Mononuclear cell (primary cell): ENCODE measurements at regions not wholly inside any gene's neighbourhood (a gene's known extent, or its start where the extent isn't known, plus 50 kb on each side); places are given as distances from the start of the nearest gene placed in this dataset.
"Not testable (repeated sequence)": the region's sequence is repeated elsewhere in the genome, so short reads cannot be mapped to it uniquely, and the experiment has no call there.

ENCODE experiments used
- H3K27me3 ChIP-seq: 2 replicates; pipeline ENCODE4 v1.6.0; 2011; ENCODE audit warnings: low read length, control low read depth; ENCODE audit not compliant: insufficient read depth
- H3K4me1 ChIP-seq: 2 replicates; pipeline ENCODE4 v1.5.1; 2011; ENCODE audit warnings: mild to moderate bottlenecking, low read length, control low read depth; ENCODE audit not compliant: insufficient read depth
- H3K4me3 ChIP-seq: 2 replicates; pipeline ENCODE4 v1.5.1; 2011; ENCODE audit warnings: mild to moderate bottlenecking, low read length, moderate library complexity
- H3K9me3 ChIP-seq: 2 replicates; pipeline ENCODE4 v1.5.1; 2011; ENCODE audit warnings: low read depth, mild to moderate bottlenecking, control low read depth, low read length

DNA sequence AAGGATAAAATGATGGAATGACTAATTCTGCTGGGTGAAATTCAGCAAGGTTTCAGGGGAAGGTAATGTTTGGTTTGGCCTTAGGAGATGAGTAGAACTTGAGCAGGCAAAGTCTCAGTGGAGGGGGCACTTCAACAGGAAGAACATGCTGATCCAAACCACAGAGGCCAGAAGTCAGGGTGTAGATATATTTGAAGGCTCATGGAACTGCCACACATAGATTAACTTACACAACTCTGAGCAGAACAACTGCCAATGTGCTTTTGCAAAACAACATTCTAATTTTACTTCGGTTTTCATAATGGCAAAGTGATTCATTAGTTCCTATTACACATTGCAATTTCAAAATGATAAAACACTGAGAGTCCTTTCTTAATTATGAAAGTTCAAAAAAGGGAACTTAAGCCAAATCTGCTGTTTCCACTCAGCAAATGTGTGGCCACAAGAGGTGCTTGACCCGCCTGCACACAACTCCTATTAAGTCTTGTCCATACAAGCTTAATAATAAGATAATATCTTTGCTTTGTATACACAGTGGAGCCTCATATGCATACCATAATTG is 284.8 kb downstream of the MREG start:
- peaks cover 3% of the 10 kb centered on the region for H3K27me3 ChIP-seq
- H3K4me1 ChIP-seq: peaks cover 34% of the 10 kb centered on the region
- no peak overlapping the region for H3K4me3 ChIP-seq
- H3K9me3 ChIP-seq: no peaks in the 10 kb centered on the region

DNA sequence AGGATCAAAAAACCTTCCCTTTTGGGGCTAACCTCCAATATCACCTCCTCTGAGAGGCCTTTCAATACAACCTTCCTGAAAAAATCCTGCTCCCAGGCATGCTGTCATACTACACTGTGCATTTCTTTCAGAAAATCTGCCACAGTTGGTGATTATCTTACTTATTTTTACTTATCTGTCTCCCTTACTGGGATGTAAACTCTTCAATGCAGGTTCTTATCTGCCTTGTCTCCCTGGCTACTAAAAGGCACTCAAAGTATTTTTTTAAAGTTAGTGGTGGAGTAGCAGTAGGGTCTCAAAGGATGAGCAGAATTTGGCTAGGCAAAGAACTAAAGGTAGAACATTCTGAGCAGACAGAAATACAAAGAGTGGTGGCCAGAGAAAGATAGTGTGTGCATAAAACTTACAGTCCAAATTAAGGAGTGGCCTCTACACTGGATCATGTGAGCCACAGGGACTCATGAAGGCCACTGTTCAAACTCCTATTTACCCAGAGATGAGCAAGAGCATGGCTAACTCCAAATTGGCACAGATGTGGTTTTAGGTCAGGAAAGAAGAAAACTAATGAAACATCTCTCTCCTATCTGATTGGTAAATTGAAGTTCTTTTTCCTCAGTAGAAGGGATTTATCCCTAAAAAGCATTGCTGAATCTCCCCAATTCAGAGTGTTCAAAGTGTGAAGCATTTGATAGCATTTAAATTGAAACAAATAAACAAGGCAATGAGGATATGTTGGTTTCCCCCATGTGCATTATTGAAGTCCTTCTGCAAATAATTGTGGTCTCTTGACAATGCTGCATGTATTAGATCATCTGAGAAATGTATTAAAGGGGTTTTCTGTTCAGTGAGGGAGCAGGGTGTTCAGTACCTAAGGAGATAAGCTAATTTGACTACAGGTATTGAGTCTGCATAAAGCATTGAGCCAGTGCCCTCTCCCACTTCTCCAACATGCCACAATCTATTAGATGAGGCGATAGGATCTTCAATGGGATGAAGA is 285.5 kb downstream of the MREG start:
- Histone ChIP-seq H3K4me3 (no peak overlapping the region), H3K9me3 (no peaks in the 10 kb centered on the region), H3K27me3 (peaks cover 3% of the 10 kb centered on the region), H3K4me1 (peaks cover 36% of the 10 kb centered on the region)

DNA sequence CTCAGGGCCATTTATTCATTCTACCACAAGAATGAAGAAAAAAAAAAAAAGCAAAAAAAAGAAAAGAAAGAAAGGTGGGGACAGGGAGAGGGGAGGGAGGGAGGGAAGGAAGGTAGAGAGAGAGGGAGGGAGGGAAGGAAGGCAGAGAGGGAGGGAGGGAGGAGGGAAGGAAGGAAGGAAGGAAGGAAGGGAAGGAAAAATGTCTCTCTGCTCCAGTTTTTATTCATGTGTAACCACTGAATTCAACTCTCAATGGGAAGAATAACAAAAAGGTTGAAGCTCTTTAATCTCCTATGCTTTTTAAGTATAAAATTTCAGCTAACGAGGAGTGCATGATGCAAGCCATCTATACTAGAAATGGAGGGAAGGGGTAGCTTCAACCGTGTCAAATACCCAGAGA is 287.3 kb downstream of the MREG start:
- peaks cover 36% of the 10 kb centered on the region for H3K4me1 ChIP-seq
- no peaks in the 10 kb centered on the region for H3K9me3 ChIP-seq
- peaks cover under 1% of the 10 kb centered on the region for H3K27me3 ChIP-seq
- H3K4me3 ChIP-seq: no peak overlapping the region

DNA sequence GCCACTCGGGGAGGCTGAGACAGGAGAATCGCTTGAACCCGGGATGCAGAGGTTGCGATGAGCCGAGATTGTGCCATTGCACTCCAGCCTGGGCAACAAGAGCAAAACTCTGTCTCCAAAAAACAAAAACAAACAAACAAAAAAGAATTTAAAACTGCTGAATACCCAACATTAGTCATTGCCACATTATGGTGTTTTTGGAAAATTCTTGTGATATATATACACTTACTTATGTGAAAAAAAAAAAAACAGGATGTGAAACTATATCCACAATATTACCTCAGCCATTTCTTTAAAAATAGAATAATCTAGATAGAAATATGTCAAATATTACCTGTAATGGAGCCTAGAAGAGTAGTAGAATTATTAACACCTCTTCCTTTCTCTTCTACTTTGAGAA is 288.3 kb upstream of the FN1 start:
- H3K4me1 ChIP-seq: peaks cover 29% of the 10 kb centered on the region
- H3K9me3 ChIP-seq: no peaks in the 10 kb centered on the region
- no peaks in the 10 kb centered on the region for H3K27me3 ChIP-seq
- no peak overlapping the region for H3K4me3 ChIP-seq

DNA sequence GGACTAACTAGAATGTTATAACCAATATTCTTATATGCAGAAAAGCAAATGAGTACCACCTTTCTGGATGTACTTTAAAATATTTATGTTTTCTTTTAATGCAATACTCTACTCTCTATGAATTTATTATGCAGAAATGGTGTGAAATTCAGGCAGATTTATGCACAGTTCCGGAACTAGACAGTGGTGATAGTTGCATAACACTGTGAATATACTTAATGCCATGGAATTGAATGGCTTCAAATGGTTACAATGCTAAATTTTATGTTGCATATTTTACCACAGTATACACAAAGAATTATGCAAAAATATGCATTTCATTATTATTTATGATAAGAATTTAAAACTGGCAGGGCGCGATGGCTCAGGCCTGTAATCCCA is 287.8 kb upstream of the FN1 start:
- Histone ChIP-seq H3K4me1 (peaks cover 24% of the 10 kb centered on the region), H3K27me3 (no peaks in the 10 kb centered on the region), H3K4me3 (no peak overlapping the region), H3K9me3 (no peaks in the 10 kb centered on the region)

DNA sequence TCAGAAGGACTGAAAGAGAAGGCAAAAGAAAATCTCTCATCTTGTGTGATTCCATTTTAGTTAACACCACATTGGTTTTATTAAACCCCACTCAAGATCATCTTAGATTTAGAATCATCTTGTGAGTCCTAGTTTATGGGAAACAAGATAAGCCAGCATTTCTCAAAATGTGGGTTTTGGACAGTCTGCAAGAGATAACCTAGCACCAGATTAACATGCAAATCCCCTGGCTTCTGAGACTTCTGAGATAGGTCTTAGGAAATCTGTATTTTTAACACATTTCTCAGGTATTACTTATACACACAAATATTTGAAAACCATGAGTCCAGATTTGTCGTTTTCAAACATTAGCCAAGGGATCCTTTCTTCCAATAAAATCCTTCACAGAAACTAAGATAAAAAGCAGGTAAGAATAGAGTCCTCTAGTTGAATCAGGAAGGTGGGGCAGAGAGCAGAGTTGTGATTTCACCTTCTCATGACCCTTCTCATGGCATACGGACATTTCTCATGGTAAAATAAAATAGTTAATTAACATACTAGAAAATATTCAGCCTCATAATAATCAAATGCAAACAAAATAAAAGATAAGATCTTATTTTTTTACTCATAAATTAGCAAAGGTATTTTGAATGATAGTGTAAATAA is 287.2 kb upstream of the FN1 start:
- Histone ChIP-seq H3K27me3 (no peaks in the 10 kb centered on the region), H3K4me1 (peaks cover 20% of the 10 kb centered on the region), H3K9me3 (no peaks in the 10 kb centered on the region), H3K4me3 (no peak overlapping the region)

DNA sequence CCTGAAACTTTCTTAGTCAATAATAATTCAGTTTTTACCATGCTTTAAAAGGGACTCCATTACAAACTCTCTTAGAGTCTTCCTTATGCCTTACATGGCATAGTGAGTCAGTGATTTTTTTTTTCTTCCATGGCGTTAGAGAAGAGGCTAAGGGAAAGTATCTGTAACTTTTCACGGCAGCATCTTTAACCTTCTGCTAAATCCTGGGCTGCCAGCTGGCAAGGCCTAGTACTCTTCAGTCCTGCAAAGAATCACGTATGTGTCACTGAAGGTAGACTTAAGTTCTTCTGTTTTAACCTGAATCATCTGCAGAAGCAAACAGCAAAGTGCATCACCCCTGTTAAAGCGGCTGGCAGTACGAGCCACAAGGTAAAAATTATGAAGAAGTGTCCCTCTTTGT is 286.3 kb upstream of the FN1 start:
- Histone ChIP-seq H3K27me3 (no peaks in the 10 kb centered on the region), H3K4me3 (no peak overlapping the region)

DNA sequence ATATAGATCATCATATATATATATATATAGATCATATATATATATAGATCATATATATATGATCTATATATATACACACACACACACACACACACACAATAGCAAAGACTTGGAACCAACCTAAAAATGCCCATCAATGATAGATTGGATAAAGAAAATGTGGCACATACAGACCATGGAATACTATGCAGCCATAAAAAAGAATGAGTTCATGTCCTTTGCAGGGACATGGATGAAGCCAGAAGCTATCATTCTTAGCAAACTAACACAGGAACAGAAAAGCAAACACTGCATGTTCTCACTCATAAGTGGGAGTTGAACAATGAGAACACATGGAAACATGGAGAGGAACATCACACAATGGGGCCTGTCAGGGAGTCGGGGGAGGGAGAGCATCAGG is 285.6 kb upstream of the FN1 start:
- H3K9me3 ChIP-seq, H3K4me3 ChIP-seq, H3K27me3 ChIP-seq: not testable (repeated sequence)
- peaks cover 12% of the 10 kb centered on the region for H3K4me1 ChIP-seq

More for the DNA sequence above, 286.3 kb upstream of the FN1 start:
- Histone ChIP-seq H3K9me3 (no peaks in the 10 kb centered on the region), H3K4me1 (peaks cover 14% of the 10 kb centered on the region)

DNA sequence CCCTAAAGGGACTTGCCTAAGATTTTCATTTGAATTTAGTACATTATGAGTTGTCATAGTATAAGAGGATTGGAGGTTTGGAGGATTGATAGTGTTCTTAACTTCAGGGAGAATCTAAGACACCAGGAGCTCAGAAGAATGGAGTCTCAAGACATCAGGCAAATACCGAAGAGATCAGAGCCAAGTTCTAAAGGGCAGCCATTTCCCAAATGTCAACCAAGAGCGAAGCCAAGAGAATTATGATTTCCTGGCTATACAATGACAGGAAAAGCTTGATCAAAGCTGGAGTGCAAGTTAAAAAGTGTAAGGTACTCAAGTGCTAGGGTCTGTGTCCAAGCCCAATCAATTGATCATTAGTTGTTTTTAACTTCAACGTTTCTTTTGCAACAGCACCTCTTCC is 283.0 kb upstream of the FN1 start:
- Histone ChIP-seq H3K4me1 (peaks cover 15% of the 10 kb centered on the region), H3K4me3 (no peak overlapping the region), H3K27me3 (no peaks in the 10 kb centered on the region), H3K9me3 (no peaks in the 10 kb centered on the region)

DNA sequence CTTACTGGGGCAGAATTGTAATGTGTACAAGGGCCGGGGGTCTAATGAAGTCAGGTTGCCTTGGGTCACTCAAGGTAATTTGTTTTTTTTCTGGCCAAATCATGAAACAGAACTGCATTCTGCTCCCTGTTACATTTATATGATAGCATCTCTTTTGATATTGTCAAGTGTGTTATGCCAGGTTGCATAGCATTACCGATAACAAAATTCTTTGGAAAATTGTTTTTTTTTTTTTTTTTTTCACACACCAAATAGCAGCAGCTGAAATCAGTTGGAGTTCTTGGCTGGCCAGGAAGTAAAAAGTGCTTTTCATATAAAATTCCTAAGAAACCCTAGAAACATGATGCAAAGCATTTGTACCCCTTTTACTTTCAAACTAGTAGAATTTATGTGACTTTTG is 282.6 kb upstream of the FN1 start:
- no peak overlapping the region for H3K4me3 ChIP-seq
- H3K9me3 ChIP-seq: no peaks in the 10 kb centered on the region
- H3K27me3 ChIP-seq: no peaks in the 10 kb centered on the region
- peaks cover 16% of the 10 kb centered on the region for H3K4me1 ChIP-seq

DNA sequence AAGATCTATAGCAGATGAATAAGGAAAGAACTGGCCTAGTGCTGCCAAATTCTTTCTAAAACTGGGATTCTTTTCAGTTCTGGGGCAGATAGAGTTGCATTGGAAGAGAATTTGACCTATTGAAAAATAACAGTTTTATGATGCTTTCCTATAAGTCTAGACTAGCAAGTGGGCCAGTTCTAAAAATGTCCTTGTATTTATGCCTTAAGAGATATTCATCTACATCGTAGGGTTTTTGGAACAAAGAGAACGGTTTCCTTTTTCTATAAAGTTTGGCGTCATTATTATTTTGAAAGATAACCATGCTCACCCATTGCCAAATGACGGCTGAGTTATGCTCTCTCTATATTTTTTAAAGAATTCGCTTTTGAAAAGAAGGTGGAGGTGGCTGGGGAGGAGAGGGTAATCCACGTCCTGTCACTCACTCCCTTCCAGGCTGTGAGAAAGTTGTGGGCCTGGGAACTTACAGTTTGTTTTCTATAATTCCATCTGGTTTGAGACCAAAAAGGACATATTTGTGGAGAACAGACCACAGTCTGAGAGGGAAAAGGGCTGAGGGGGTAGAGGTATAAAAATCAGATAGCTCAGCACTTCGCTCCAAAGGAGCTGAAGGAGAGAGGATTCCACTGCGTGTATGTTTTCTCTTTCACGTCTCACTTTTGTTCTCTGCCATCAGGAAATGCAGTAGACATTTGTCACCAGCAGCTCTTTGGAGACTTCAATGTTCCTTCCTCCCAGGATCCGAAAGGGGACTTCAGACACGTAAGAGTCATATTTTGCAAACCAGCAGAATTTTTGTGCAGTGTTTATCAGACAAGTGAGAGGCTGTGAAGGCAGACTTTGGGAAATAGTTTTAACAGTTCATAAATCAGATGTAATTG is 281.9 kb upstream of the FN1 start:
- H3K4me3 ChIP-seq: no peak overlapping the region
- H3K27me3 ChIP-seq: no peaks in the 10 kb centered on the region
- H3K4me1 ChIP-seq: peaks cover 20% of the 10 kb centered on the region
- no peaks in the 10 kb centered on the region for H3K9me3 ChIP-seq

DNA sequence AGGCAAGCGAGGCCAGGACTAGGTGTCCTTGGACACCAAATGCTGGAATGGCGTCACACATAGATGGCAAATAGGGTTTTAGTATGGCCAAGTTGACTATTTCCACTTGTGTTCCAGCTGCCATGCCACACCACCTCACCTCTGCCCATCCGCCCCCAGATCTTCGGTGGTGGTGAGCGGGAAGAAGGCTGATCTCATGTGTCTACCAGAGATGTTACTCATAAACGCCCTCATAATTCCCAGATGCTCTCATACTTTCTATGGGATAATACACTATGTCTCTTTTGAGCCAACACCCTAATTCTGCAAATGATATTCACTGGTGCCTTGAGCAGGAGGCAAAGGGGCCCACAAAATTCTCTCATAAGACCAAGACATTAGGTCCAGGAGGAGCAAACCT is 281.1 kb upstream of the FN1 start:
- Histone ChIP-seq H3K4me1 (peaks cover 28% of the 10 kb centered on the region), H3K9me3 (no peaks in the 10 kb centered on the region)

DNA sequence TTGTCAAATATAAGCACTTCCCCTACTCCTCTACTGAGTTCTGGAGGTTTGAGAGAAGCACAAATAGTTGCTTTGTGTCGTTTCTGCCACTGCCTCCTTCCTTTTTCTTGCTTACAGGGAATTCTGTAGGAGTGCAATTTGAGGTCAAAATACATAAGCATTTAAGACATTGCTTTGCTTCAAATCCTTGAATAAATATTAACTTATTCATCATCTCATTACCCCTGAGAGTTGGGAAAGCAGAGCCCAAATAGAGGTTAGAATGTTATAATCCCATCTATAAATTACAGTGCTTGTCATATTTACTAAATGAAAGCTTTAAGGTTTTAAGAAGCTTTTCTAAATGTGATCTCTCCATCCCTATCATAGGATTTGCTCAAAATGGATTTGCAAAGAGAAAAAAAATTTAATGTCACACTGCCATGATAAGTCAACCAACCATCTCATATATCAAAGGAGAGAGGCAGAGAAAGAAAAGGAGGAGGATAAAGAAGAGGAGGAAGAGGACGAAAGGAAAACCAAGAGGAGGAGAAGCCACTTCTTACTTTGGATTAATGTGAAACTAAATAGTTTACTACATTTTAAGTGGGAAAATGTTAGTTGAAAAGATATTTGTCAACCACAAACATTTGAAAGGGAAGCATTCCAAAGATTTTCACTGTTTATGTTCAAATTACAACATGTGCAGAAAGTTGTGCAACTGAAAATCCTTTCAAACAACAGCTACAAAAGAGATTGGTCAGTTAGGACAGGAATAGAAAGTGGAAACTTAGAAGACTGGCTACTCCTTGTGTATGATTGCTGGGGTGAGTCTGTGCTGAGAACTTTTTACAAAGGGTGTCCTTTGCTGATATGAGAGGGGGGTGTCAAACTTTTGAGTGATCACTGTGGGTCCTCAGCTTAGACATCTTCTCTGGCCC is 277.3 kb upstream of the FN1 start:
- no peaks in the 10 kb centered on the region for H3K27me3 ChIP-seq
- H3K9me3 ChIP-seq: no peaks in the 10 kb centered on the region
- no peak overlapping the region for H3K4me3 ChIP-seq
- H3K4me1 ChIP-seq: peaks cover 40% of the 10 kb centered on the region

More for the DNA sequence above, 281.1 kb upstream of the FN1 start:
- no peak overlapping the region for H3K4me3 ChIP-seq
- H3K27me3 ChIP-seq: no peaks in the 10 kb centered on the region
